GM10266 (cell line): ENCODE measurements at regions not wholly inside any gene's neighbourhood (a gene's known extent, or its start where the extent isn't known, plus 50 kb on each side); places are given as distances from the start of the nearest gene placed in this dataset.

ENCODE experiments used
- DNase-seq: peaks from one replicate; pipeline ENCODE4 v3.0.0; 2012; ENCODE audit errors: extremely low spot score
- TF ChIP-seq, protein P1 (sequence below): IDR thresholded peaks from 2 replicates; pipeline ENCODE4 v1.5.1; 2012; ENCODE audit warnings: mild to moderate bottlenecking, low read depth; ENCODE audit not compliant: control insufficient read depth, insufficient read depth; ENCODE audit errors: missing control alignments

DNA sequence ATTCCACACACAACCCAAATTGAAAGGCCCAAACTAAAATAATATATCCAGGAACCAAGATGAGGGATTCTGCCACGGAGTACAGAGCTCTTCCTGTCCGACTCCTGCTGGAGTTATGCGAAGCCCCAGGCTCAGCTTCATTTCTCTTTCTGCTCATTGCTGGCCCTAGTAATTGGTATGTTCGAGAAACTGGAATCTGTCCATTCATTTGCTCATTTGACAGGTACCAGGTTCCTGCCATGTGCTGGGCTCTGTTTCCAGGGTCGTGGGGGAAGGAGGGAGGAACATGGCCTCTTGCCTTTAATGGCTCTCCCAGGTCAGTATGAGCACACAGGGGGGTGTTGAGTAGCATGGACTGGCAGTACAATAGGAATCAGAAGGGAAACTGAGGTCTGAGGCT, 179.2 kb upstream of the SHH start:
- TF ChIP-seq, protein P1, sequence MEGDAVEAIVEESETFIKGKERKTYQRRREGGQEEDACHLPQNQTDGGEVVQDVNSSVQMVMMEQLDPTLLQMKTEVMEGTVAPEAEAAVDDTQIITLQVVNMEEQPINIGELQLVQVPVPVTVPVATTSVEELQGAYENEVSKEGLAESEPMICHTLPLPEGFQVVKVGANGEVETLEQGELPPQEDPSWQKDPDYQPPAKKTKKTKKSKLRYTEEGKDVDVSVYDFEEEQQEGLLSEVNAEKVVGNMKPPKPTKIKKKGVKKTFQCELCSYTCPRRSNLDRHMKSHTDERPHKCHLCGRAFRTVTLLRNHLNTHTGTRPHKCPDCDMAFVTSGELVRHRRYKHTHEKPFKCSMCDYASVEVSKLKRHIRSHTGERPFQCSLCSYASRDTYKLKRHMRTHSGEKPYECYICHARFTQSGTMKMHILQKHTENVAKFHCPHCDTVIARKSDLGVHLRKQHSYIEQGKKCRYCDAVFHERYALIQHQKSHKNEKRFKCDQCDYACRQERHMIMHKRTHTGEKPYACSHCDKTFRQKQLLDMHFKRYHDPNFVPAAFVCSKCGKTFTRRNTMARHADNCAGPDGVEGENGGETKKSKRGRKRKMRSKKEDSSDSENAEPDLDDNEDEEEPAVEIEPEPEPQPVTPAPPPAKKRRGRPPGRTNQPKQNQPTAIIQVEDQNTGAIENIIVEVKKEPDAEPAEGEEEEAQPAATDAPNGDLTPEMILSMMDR = no peak

DNA sequence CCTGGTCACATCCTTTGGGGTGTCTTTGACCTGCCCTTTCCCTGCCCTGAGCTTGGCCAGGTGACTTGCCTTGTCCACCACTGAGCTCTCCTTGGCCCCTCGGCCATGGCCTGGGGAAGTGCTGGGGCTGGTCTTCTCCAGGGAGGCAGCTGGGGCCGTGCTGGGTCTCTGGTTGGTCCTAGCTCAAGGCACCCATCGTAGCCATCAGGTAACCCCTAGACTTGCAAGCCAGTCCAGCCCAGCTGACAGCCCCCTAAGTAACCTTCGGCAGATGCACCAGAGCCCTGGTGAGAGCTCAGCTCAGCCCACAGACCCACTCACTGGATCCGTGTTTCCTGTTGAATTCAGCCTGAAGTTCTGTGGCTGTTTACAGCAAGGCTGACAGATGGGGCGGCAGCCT, 176.2 kb upstream of the SHH start:
- TF ChIP-seq, protein P1 = no peak
- DNase-seq = no peak

More for the DNA sequence above, 179.2 kb upstream of the SHH start:
- no peak for DNase-seq

GRCh38 chr7:155987681-155988235, 175.5 kb upstream of the SHH start:
- TF ChIP-seq, protein P1 = no peak

DNA sequence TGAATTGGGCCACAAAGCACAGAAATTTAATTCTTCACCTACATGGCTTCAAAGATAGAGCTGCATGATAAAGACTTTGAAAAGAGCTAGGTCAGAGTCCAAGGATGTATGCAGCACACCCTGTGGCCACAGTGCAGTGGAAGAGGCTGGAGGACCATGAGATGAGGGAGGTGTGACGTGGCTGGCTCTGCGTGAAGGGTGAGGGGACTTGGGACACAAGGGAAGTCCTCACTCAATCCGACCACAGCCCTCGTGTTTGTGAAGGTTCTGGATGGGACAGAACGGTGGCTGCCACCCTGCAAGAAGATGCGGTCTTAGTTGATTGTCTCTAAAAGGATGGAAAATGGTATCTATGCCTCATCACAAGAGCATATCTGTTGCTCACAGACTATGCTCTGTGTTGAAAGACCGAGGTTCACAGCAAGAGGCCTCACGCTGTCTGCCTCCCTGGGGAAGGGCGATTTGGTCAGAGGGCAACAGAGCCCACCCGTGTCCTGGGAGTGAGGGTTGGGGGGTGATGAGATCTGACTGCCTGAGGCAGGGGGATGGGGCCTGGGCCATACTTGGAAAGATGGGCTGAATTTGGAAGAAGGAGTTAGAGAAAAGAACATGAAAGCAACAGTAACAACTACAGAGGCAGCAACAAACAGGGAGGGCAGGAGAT, 174.4 kb upstream of the SHH start:
- TF ChIP-seq, protein P1 = no peak
- DNase-seq = no peak

More at GRCh38 chr7:155987681-155988235, 175.5 kb upstream of the SHH start:
- DNase-seq = no peak

- no peak for DNase-seq
- TF ChIP-seq, protein P1 = no peak
Observed at GRCh38 chr7:155985518-155986250, 173.4 kb upstream of the SHH start.

- no peak for DNase-seq
- TF ChIP-seq, protein P1 = no peak
Observed at GRCh38 chr7:155984609-155985405, 172.5 kb upstream of the SHH start.
